SK-N-SH treated with all-trans-retinoic acid at 6 μM for 48 hours (cell line): ENCODE measurements at regions not wholly inside any gene's neighbourhood (a gene's known extent, or its start where the extent isn't known, plus 50 kb on each side); places are given as distances from the start of the nearest gene placed in this dataset.
"Not testable (repeated sequence)": the region's sequence is repeated elsewhere in the genome, so short reads cannot be mapped to it uniquely, and the experiment has no call there.

Source experiments
- OSR1 ChIP-seq: fragments of 250-450 bp; sonication (Bioruptor Pico); IDR thresholded peaks from 2 replicates; pipeline ENCODE4 v1.8.0; 2022; ENCODE audit warnings: moderate library complexity, mild to moderate bottlenecking, inconsistent platforms
- PATZ1 ChIP-seq: fragments of 250-450 bp; sonication (Bioruptor Pico); IDR thresholded peaks from 2 replicates; pipeline ENCODE4 v1.8.0; 2020; ENCODE audit warnings: mild to moderate bottlenecking, moderate library complexity, borderline replicate concordance
- ZFP30 ChIP-seq: fragments of 450-650 bp; formaldehyde crosslinking; IDR thresholded peaks from 2 replicates; pipeline ENCODE4 v1.5.0; 2022; ENCODE audit warnings: mild to moderate bottlenecking, moderate library complexity
- TF ChIP-seq, protein P1 (sequence below): fragments of 250-450 bp; sonication (Bioruptor Pico); IDR thresholded peaks from 2 replicates; pipeline ENCODE4 v1.5.1; 2020; ENCODE audit warnings: low read depth, mild to moderate bottlenecking, moderate library complexity
- TF ChIP-seq, protein P2 (sequence below): fragments of 250-450 bp; sonication (Bioruptor Pico); IDR thresholded peaks from 2 replicates; pipeline ENCODE4 v1.8.0; 2021; ENCODE audit warnings: low read depth, mild to moderate bottlenecking, moderate library complexity, borderline replicate concordance

GRCh38 chr9:38242151-38242550 lies 150.4 kb upstream of the ALDH1B1 start:
- not testable (repeated sequence) for TF ChIP-seq ZFP30, PATZ1, OSR1 (CRISPR knock-in tag)
- TF ChIP-seq, protein P1, sequence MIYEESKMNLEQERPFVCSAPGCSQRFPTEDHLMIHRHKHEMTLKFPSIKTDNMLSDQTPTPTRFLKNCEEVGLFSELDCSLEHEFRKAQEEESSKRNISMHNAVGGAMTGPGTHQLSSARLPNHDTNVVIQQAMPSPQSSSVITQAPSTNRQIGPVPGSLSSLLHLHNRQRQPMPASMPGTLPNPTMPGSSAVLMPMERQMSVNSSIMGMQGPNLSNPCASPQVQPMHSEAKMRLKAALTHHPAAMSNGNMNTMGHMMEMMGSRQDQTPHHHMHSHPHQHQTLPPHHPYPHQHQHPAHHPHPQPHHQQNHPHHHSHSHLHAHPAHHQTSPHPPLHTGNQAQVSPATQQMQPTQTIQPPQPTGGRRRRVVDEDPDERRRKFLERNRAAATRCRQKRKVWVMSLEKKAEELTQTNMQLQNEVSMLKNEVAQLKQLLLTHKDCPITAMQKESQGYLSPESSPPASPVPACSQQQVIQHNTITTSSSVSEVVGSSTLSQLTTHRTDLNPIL: not testable (repeated sequence)
- TF ChIP-seq, protein P2, sequence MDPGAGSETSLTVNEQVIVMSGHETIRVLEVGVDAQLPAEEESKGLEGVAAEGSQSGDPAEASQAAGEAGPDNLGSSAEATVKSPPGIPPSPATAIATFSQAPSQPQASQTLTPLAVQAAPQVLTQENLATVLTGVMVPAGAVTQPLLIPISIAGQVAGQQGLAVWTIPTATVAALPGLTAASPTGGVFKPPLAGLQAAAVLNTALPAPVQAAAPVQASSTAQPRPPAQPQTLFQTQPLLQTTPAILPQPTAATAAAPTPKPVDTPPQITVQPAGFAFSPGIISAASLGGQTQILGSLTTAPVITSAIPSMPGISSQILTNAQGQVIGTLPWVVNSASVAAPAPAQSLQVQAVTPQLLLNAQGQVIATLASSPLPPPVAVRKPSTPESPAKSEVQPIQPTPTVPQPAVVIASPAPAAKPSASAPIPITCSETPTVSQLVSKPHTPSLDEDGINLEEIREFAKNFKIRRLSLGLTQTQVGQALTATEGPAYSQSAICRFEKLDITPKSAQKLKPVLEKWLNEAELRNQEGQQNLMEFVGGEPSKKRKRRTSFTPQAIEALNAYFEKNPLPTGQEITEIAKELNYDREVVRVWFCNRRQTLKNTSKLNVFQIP (CRISPR knock-in tag): not testable (repeated sequence)
